Fibroblast of mammary gland (primary cell): ENCODE measurements at regions not wholly inside any gene's neighbourhood (a gene's known extent, or its start where the extent isn't known, plus 50 kb on each side); places are given as distances from the start of the nearest gene placed in this dataset.

Experiments used
- DNase-seq: peaks from one replicate; pipeline ENCODE4 v3.0.0-alpha.2; 2010; ENCODE audit warnings: low read depth
- H3K4me3 ChIP-seq: 2 replicates; pipeline ENCODE4 v1.5.1; 2011; ENCODE audit warnings: low read depth, mild to moderate bottlenecking, low read length, moderate library complexity; ENCODE audit not compliant: control insufficient read depth
- TF ChIP-seq, protein P1 (sequence below): conservative IDR thresholded peaks from 2 replicates; pipeline ENCODE4 v1.5.1; 2011; ENCODE audit warnings: low read depth, low read length, inconsistent platforms; ENCODE audit not compliant: control insufficient read depth, insufficient read depth

GRCh38 chr3:135629701-135630408, 335.7 kb upstream of the PPP2R3A start:
- TF ChIP-seq, protein P1, sequence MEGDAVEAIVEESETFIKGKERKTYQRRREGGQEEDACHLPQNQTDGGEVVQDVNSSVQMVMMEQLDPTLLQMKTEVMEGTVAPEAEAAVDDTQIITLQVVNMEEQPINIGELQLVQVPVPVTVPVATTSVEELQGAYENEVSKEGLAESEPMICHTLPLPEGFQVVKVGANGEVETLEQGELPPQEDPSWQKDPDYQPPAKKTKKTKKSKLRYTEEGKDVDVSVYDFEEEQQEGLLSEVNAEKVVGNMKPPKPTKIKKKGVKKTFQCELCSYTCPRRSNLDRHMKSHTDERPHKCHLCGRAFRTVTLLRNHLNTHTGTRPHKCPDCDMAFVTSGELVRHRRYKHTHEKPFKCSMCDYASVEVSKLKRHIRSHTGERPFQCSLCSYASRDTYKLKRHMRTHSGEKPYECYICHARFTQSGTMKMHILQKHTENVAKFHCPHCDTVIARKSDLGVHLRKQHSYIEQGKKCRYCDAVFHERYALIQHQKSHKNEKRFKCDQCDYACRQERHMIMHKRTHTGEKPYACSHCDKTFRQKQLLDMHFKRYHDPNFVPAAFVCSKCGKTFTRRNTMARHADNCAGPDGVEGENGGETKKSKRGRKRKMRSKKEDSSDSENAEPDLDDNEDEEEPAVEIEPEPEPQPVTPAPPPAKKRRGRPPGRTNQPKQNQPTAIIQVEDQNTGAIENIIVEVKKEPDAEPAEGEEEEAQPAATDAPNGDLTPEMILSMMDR: no peak
- DNase-seq: no peak

DNA sequence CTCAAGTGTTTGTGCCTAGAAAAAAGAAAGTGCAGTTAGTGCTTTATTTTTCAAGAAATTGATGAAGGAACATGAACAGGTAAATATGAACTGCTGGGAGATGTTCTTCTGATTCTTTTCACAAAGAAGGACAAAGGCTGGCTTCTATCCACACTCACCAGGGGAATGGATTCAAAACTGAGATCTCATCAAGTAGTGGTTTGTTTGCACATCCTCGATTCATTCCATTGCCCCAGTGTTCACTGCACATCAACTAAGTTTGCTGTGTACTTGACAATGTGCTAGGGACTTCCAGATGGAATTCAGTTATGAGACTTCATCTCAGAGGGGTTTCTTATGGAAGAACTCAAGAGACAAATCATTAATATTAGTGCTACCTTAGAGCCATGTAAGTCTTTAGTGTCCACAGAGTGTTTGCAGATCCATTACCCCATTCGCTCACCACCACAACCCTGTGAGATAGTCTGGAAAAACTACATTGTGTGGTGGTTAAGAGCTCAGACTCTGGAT, 332.9 kb upstream of the PPP2R3A start:
- H3K4me3 ChIP-seq: no peak overlapping the region
- no peak for DNase-seq
- TF ChIP-seq, protein P1: no peak

More at GRCh38 chr3:135629701-135630408, 335.7 kb upstream of the PPP2R3A start:
- no peak overlapping the region for H3K4me3 ChIP-seq

DNA sequence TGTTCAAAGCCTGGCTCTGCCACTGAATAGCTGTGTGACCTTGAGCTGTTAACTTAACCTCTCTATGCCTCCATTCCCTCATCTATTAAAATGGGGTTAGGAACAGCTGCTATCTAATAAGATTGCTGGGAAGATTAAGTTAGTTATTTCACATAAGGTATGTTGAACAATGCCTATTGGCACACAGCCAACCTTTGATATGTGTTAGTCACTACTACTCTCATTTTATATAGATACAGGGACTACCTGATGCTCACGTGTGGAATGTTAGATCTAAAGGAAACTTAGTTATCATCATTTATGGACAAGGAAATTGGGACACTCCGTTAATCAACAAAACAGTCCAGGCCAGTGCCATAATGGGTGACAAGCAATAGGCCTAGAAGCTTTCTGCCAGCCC, 332.4 kb upstream of the PPP2R3A start:
- H3K4me3 ChIP-seq: no peak overlapping the region
- no peak for DNase-seq
- TF ChIP-seq, protein P1: no peak

DNA sequence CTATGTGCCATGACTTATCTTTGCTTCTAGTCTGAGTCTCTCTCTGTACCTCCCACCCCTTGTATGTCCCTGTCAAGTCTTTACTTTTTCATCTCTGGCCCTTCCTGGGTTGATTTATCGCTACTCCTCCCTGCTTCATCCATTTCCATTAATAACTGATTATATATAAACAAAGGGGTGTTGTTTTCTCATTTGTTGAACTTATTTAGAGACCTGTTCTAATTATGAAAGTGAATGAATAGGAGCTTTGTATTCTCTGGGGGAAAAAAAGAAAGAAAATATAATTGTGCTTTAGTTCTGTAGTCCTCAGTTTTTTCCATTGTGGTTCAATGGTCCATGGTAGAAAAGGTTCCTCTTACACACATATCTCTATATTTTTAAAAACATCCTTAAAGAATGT, 328.9 kb upstream of the PPP2R3A start:
- no peak overlapping the region for H3K4me3 ChIP-seq
- TF ChIP-seq, protein P1: no peak
- no peak for DNase-seq

GRCh38 chr3:135637013-135637412, 328.5 kb upstream of the PPP2R3A start:
- no peak overlapping the region for H3K4me3 ChIP-seq
- DNase-seq: no peak
- TF ChIP-seq, protein P1: no peak

DNA sequence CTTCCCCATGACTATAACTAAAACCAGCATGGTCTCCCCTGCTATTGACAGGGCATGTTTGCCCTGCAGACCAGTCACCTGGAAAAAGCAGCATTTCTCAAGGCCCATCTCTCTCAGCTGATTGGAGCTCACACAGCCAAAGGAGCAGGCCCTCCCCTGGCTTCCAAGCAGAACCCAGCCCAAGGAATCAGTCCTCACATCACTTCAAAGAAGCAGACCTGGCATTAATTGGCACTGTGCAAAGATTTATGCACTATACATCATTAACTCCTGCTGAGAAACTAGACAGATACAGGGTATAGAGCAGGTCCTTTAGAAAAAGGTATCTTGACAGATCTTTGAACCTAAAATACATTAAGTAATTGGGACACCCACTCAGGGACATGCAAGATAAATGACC, 323.8 kb upstream of the PPP2R3A start:
- TF ChIP-seq, protein P1: no peak
- no peak for DNase-seq
- H3K4me3 ChIP-seq: no peak overlapping the region
